H1 (cell line): ENCODE measurements at regions not wholly inside any gene's neighbourhood (a gene's known extent, or its start where the extent isn't known, plus 50 kb on each side); places are given as distances from the start of the nearest gene placed in this dataset.

Experiments used
- RAD21 ChIP-seq, 2 experiments: IDR thresholded peaks in 1 of 2; conservative IDR thresholded peaks in 1 of 2; 2 replicates each; pipeline ENCODE4 v1.6.1; 2011; ENCODE audit warnings: low read depth in 2 of 2, low read length in 2 of 2, improper control_type of control experiment in 1 of 2, inconsistent platforms in 1 of 2, mild to moderate bottlenecking in 1 of 2, moderate library complexity in 1 of 2

GRCh38 chr13:108102771-108103170, 112.6 kb downstream of the LIG4 start (continued):
- TF ChIP-seq RAD21 (IDR thresholded peaks at IDR 0.05 in 1 of 2, conservative IDR thresholded peaks at IDR 0.05 in 1 of 2; ENCODE audit: low read depth in 2 of 2, low read length in 2 of 2): no peak
